ENCODE measurements at regions not wholly inside any gene's neighbourhood (a gene's known extent, or its start where the extent isn't known, plus 50 kb on each side); places are given as distances from the start of the nearest gene placed in this dataset.

- DNase-seq: no peak
Measured at GRCh38 chr6:159099276-159099675, 54.5 kb upstream of the TAGAP start.

GRCh38 chr6:159098636-159099106 lies 53.9 kb upstream of the TAGAP start:
- no peak for DNase-seq

- no peak for DNase-seq
Measured at GRCh38 chr6:159097256-159097655, 52.5 kb upstream of the TAGAP start.

GRCh38 chr6:159095616-159096015 lies 50.8 kb upstream of the TAGAP start:
- no peak for DNase-seq

- no peak for DNase-seq
Measured at GRCh38 chr6:159094444-159095252, 49.9 kb upstream of the TAGAP start.

Data from NCI-H1105 (cell line).